ENCODE measurements at regions not wholly inside any gene's neighbourhood (a gene's known extent, or its start where the extent isn't known, plus 50 kb on each side); places are given as distances from the start of the nearest gene placed in this dataset.

DNA sequence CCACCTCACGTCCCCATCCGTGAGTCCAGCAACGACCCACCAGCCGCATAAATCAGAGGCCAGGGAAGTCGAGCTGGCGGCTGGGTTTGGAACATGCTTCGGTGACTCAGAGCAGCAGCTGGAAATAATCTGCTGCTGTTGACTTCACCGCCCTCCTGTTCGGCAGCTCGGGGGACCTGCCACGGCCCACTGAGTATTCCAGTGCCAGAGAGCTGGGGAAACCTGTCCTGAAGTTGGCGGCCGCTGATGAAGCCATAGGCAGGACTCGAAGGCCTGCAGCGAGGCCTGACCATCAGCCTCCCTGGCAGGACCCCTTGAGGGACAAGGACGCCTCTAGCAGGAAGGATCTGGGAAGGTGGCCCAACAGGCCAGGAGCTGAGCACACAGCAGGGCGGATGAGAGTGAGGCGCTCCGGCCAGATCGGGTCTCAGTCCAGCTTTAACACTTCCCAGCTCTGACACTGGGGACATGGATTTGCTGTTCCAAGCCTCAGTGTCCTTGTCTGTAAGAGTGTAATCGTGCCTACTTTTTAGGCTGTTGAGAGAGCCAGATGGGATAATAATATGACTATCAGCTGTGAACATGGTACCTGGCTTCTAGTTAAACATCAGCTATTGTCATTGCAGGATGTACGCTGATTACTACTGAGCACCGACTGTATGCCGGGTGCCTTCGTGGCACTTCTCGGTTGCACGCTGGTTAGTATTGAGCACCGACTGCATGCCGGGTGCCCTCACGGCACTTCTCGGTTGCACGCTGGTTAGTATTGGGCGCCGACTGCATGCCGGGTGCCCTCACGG lies 50.4 kb upstream of the CIBAR2 start:
- no peak overlapping the region for H3K27ac Mint-ChIP-seq
- peak overlapping the region in 1 of 10 donors; percentile 45 for H3K4me3 Mint-ChIP-seq
- POLR2A ChIA-PET = interaction anchor here (0.5 kb wide), 1 partner anchor 118 kb away, joined by 3 read pairs; no protein-coding TSS in a partner anchor
- ATAC-seq (no peak), DNase-seq (no peak)
- no peaks in the 10 kb centered on the region for H3K9me3 Mint-ChIP-seq
- peaks cover 9 to 16% (median 12%) of the 10 kb centered on the region in 4 donors for H3K4me1 Mint-ChIP-seq
- peaks cover 0 to 11% (median 4%) of the 10 kb centered on the region in 5 donors for H3K27me3 Mint-ChIP-seq
- H3K36me3 Mint-ChIP-seq = no peaks in the 10 kb centered on the region

DNA sequence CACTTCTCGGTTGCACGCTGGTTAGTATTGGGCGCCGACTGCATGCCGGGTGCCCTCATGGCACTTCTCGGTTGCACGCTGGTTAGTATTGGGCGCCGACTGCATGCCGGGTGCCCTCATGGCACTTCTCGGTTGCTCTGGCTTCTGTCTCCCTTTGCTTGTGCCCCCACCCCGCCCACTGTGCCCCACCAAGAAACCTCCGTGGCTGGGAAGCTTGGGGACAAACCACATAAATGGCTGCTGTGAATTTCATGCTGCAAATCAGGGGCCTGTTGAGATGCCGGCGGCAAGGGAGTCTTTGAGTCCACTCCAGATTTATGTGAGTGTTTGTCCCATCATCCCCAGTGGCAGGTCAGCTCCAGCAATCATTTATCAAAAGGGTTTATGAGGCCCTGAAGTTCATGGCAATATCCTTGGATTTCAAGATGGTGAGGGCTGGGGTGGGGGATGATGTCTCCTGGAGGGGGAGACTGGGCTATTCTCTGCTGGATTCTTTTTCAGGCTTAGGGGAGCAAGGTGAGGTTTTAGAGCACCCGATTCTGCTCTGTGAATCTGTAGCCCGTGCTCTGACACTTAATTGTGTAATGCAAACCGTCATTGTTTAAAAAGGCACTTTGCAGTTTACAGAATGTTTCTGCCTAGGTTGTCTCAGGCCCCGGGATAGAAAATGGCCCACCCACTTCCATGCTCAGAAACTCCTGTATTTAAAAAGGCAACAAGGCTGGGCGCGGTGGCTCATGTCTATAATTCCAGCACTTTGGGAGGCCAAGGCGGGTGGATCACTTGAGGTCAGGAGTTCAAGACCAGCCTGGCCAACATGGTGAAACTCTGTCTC lies 51.2 kb upstream of the CIBAR2 start:
- POLR2A ChIA-PET = no interaction called here
- Mint-ChIP-seq H3K27me3 (peaks cover 0 to 16% (median 8%) of the 10 kb centered on the region in 5 donors), H3K4me3 (no peak overlapping the region), H3K27ac (peak overlapping the region in 1 of 10 donors; percentile 48), H3K4me1 (peaks cover 2 to 11% (median 5%) of the 10 kb centered on the region in 4 donors), H3K36me3 (no peaks in the 10 kb centered on the region), H3K9me3 (no peaks in the 10 kb centered on the region)
- DNase-seq (no peak), ATAC-seq (no peak)

DNA sequence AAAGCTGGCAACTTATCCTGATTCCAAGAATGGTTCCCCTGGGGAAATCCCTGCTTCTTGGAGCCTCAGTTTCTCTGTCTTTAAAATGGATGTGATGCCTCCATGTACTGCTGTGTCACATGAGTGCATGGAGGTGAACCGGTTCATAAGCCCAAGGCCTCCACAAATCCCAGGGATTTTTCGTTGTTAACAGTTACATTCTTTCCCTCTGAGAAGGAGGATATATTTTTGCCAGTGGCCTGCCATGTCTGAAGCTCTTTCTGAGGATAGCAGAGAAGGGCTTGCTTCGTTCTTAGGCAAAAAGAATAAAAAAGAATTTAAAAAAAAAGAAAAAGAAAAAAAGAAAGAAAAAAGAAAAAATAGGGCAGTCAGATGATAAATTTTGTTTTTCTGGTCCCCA lies 52.2 kb upstream of the CIBAR2 start:
- H3K4me3 Mint-ChIP-seq = no peak overlapping the region
- no peak overlapping the region for H3K27ac Mint-ChIP-seq
- H3K36me3 Mint-ChIP-seq = peaks cover 0 to 2% (median 0%) of the 10 kb centered on the region in 3 donors
- peaks cover 0 to 18% (median 8%) of the 10 kb centered on the region in 5 donors for H3K27me3 Mint-ChIP-seq
- H3K4me1 Mint-ChIP-seq = peaks cover 0 to 3% (median 2%) of the 10 kb centered on the region in 4 donors
- DNase-seq (no peak), ATAC-seq (no peak)
- POLR2A ChIA-PET = no interaction called here
- no peaks in the 10 kb centered on the region for H3K9me3 Mint-ChIP-seq

DNA sequence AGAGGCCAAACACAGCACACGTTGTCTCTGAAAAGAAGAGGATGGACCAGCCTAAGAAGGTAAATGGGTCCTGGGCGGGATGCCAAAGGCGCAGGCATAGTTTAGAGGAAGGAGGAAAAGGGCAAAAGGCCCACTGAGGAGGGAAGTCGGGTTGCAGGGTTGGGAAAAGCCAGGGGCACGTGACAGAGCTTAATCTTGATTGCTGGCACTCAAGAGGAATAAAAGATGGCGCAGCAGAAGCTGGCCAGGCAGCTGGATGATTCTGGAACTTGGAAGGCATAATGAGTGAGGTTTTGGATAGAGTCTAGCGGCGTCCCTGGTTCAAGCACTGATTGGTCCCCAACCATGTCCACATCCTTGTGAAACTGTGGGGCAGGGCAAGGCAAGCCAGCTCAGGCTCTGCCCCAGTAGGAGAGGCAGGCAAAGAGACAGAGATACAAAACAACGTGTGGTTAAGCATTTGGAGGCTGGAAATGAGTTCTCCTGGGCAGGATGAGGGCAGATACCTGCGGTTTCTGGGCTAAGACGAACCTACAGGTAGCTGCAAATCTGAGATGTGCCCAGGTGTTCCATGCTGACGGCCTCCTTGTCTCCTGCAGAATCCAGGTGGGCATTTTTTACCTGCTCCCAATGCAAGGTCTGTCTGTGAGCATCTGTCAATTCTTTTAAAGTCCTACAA lies 52.7 kb upstream of the CIBAR2 start:
- DNase-seq = no peak
- ATAC-seq = no peak
- POLR2A ChIA-PET = no interaction called here
- Mint-ChIP-seq H3K4me1 (peaks cover 0 to 2% (median 2%) of the 10 kb centered on the region in 4 donors), H3K4me3 (no peak overlapping the region), H3K9me3 (no peaks in the 10 kb centered on the region), H3K27ac (no peak overlapping the region), H3K36me3 (peaks cover 0 to 2% (median 0%) of the 10 kb centered on the region in 3 donors), H3K27me3 (peaks cover 0 to 18% (median 8%) of the 10 kb centered on the region in 5 donors)

DNA sequence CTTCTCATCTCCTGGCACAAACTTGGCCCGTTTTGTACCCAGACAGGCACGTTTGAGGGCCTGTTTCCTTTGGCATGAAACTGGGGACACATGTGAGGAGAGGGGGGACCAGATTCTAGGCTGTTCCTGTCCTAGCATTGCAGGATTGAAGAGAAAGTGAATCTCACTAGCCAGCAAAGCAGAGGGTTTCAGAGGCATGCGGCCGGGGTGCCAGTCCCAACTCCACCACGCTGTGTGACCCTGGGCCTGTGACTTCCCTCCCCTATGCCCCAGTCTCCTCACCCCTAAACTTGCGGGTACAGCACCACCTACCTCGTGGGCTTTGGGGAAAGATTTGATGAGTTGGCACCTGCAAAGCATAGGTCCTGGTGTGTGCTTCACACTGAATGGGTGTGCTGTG lies 53.5 kb upstream of the CIBAR2 start:
- Mint-ChIP-seq H3K27me3 (peaks cover 4 to 24% (median 8%) of the 10 kb centered on the region in 5 donors), H3K4me3 (no peak overlapping the region), H3K4me1 (peaks cover 0 to 2% (median 2%) of the 10 kb centered on the region in 4 donors), H3K27ac (no peak overlapping the region), H3K9me3 (no peaks in the 10 kb centered on the region), H3K36me3 (peaks cover 0 to 2% (median 0%) of the 10 kb centered on the region in 3 donors)
- ATAC-seq (no peak), DNase-seq (no peak)
- POLR2A ChIA-PET = no interaction called here

DNA sequence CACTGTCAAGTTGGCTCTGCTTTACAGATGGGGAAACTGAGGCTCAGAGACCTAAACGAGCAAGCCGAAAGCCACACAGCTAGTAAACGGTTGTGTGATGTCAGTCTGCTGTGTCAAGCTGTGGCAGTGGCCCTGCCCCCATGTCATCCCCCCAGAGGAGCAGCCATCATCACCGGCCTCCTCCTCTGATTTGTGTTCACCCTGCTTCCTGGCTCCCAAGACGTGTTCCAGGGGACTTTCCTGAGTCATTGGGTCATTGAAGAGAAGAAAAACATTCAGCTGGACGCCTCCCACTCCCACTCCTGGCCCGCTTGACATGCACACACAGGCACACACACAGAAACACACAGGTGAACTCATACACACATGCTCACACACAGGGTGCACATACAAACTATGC lies 54.0 kb upstream of the CIBAR2 start:
- Mint-ChIP-seq H3K4me1 (peaks cover under 1 to 3% (median 2%) of the 10 kb centered on the region in 4 donors), H3K9me3 (no peaks in the 10 kb centered on the region), H3K27me3 (peaks cover 6 to 26% (median 10%) of the 10 kb centered on the region in 5 donors), H3K36me3 (peaks cover 0 to 2% (median 0%) of the 10 kb centered on the region in 3 donors), H3K27ac (no peak overlapping the region), H3K4me3 (peak overlapping the region in 1 of 10 donors; percentile 54)
- no peak for ATAC-seq
- POLR2A ChIA-PET = no interaction called here
- DNase-seq = no peak

DNA sequence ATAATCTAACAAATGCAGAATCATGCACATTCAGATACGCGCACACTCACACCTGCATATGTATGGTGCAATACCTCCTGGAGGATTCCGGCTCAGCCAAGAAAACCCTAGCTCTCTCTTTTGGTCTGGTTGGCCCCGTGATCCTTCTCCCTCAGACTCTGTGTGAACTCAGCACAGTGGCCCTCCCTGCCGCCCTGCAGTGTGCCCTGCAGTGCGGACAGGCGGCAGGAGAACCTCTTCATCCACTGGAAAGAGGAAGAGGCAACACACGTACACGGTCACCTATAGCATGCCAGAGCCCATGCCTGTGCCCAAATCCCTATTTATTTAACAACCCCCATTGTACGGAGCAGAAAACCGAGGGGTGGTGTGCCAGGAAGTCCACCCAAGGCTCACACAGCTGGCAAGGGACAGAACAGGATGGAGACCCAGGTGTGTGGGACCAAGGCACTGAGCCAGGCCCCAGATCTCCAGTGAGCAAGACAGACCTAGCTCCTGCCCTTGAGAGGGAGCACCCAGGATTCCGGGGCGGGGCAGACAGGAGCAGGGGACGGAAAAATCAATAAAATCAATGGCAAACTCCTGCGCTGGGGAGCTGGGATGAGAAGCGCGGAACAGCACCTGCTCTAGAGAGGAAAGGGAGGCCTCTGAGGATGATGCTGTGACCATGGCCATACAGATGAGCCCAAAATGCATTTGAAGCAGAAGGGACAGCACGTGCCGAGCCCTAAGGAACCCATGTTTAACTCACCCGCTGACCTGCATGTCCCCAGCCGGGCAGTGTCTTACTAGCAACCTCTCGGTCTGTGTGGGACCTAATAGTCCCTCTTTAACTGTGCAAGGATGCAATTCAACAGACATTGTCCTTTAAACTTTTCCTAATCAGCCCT lies 54.7 kb upstream of the CIBAR2 start:
- no peak for ATAC-seq
- Mint-ChIP-seq H3K27me3 (peaks cover 13 to 33% (median 17%) of the 10 kb centered on the region in 5 donors), H3K27ac (no peak overlapping the region), H3K9me3 (no peaks in the 10 kb centered on the region), H3K4me1 (peaks cover 2 to 7% (median 4%) of the 10 kb centered on the region in 4 donors), H3K4me3 (peak overlapping the region in 5 of 10 donors; percentile 3 to 54 (median 8)), H3K36me3 (peaks cover 0 to 2% (median 0%) of the 10 kb centered on the region in 3 donors)
- no peak for DNase-seq
- POLR2A ChIA-PET = no interaction called here

DNA sequence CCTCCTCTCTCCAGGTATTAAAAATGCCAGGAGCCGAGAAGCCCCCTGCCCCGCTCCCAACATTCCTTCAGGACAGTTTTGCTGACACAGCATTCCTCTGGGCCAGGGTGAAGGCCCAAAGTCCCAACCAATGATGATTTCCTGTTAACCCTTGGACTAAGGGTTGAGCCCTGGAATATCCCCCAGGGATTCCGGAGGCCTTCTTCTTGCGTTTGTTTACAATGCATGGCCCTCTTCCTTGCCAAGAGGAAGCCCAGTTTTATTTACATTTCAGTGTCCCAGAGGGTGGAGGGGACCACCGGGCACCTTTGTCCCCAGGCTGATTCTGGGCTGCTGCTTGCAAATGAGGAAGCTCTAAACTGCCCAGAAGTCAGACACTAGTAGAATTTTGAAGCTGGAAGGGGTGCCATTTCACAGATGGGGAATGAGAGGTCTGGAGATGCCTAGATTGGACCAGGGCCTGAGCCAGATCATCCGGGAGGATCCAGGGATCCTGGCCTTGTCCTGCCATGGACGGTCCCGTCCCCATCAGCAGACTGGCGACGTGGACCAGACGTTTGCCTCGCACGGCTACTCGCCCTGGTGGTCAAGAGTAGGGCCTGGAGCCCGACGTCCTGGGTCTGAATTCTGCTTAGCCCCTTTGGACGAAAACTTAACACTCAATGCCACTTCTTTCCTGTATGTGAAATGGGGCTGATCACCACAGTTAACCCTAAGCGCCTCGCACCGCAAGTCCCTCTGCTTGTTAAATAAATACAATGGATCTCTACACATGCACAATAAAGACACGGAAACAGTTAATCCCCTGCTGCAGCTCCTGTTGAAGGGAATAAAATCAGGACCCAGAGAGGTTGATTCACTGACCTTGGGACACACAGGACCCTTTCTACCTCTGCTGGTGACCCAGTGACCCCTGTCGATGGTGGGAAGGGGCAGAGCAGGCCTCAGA lies 55.6 kb upstream of the CIBAR2 start:
- Mint-ChIP-seq H3K36me3 (peaks cover 0 to 3% (median 0%) of the 10 kb centered on the region in 3 donors), H3K4me3 (peak overlapping the region; percentile 9 to 72 (median 50)), H3K9me3 (no peaks in the 10 kb centered on the region), H3K4me1 (peaks cover 2 to 7% (median 5%) of the 10 kb centered on the region in 4 donors), H3K27ac (no peak overlapping the region), H3K27me3 (peaks cover 18 to 42% (median 26%) of the 10 kb centered on the region in 5 donors)
- POLR2A ChIA-PET = no interaction called here
- no peak for ATAC-seq
- no peak for DNase-seq

DNA sequence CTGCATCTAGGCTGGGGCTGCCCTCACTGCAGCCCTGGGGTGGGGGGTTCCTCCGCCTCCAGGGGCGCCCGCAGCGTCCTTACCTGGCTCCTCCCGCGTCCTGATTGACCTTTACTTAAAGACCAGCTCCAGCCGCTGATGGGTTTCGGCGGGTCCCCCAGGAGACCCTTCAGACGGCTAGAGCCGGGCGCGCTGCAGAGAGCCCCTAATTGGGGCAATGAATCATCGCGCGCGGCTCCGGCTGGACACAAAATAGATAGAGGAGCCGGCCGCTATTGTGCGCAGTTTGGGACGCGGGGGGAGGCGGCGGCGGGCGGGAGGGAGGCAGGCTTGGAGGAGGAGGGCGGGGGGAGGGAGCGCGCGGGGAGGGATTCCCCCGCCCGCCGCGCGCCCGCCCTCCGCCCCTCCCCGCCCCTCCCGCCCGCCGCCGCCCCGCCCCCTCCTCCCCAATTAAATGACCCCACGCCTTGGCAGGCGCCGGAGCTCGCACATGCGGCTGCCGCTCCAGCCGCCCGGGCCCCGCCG lies 56.5 kb upstream of the CIBAR2 start:
- DNase-seq = no peak
- H3K4me3 Mint-ChIP-seq = peak overlapping the region in 9 of 10 donors; percentile 26 to 79 (median 71)
- peaks cover 2 to 7% (median 5%) of the 10 kb centered on the region in 4 donors for H3K4me1 Mint-ChIP-seq
- H3K36me3 Mint-ChIP-seq = peaks cover 0 to 5% (median 0%) of the 10 kb centered on the region in 3 donors
- POLR2A ChIA-PET = no interaction called here
- H3K27me3 Mint-ChIP-seq = peaks cover 23 to 52% (median 36%) of the 10 kb centered on the region in 5 donors
- H3K9me3 Mint-ChIP-seq = no peaks in the 10 kb centered on the region
- no peak overlapping the region for H3K27ac Mint-ChIP-seq
- no peak for ATAC-seq

DNA sequence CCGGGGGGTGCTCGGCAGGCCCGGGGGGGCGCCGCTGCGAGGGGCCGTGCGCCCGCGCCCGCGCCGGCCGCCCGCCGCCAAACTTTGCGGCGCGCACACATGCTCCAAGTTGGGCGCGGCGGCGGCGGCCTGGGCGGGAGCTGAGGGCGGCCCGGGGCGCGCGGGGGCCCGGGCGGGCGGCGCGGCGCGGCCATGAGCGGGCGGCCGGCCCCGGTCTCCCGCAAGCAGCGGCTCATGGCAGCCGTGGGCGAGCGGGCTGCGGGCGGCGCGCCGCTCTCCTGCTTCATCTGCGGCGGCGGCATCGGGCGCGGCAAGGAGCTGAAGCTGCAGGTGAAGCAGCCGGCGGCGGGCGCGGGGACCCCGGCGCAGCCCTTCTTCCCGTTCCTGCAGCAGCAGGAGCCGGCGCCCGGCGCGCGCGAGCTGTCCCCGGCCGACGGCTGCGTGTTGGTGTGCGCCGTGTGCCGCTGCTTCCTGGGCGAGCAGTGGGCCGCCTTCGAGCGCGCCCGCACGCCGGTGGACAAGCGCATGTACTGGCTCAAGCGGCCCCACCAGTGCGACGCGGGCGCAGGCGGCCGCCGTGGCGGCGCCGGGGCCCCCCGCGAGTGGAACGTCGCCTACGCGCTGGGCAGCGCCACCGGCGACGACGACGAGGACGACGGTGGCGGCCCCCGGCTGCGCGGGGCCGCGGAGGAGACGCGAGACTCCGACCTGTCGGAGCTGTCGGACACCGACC lies 57.2 kb upstream of the CIBAR2 start:
- POLR2A ChIA-PET = no interaction called here
- H3K4me1 Mint-ChIP-seq = peaks cover 2 to 7% (median 5%) of the 10 kb centered on the region in 4 donors
- H3K9me3 Mint-ChIP-seq = no peaks in the 10 kb centered on the region
- H3K36me3 Mint-ChIP-seq = peaks cover 0 to 5% (median 0%) of the 10 kb centered on the region in 3 donors
- peak in 1 of 10 donors; percentile 7 for DNase-seq
- H3K27me3 Mint-ChIP-seq = peaks cover 27 to 59% (median 43%) of the 10 kb centered on the region in 5 donors
- peak overlapping the region in 1 of 10 donors; percentile 22 for H3K4me3 Mint-ChIP-seq
- no peak overlapping the region for H3K27ac Mint-ChIP-seq
- ATAC-seq = peak; percentile 30 to 50
